Common myeloid progenitor, CD34-positive (primary cell): ENCODE measurements at regions not wholly inside any gene's neighbourhood (a gene's known extent, or its start where the extent isn't known, plus 50 kb on each side); places are given as distances from the start of the nearest gene placed in this dataset.

Experiments
- CTCF ChIA-PET: fragments of 350-600 bp; sonication (Branson Sonifier 250); formaldehyde crosslinking; loops from one replicate; lab custom pipeline; 2021; ENCODE audit warnings: antibody characterized with exemption; lab: Charles Lee
- POLR2A ChIA-PET: fragments of 350-600 bp; sonication (Branson Sonifier 250); formaldehyde crosslinking; loops from one replicate; lab custom pipeline; 2021; ENCODE audit warnings: antibody characterized with exemption; lab: Charles Lee
- DNase-seq, 3 donors: peaks; one replicate each; pipeline versions ENCODE4 v3.0.0 to v3.0.0-alpha.2; 2013
- H3K27ac ChIP-seq, 2 experiments: 1 replicate in 1 of 2; 2 replicates in 1 of 2; pipeline ENCODE4 v1.7.0; 2013; ENCODE audit warnings: inconsistent platforms in 2 of 2, low read length in 2 of 2, mild to moderate bottlenecking in 2 of 2, low read depth in 1 of 2, moderate library complexity in 1 of 2; ENCODE audit not compliant: severe bottlenecking in 2 of 2, insufficient read depth in 1 of 2, poor library complexity in 1 of 2
- H3K27me3 ChIP-seq, 5 experiments: replicated peaks in 2 of 5; 1 replicate in 3 of 5; 2 replicates in 2 of 5; pipeline versions ENCODE4 v1.6.1 to v1.7.0; 2013; ENCODE audit warnings: low read length in 4 of 5, mild to moderate bottlenecking in 2 of 5, moderate library complexity in 2 of 5, inconsistent platforms in 1 of 5; ENCODE audit not compliant: insufficient read depth in 5 of 5, control insufficient read depth in 4 of 5
- H3K36me3 ChIP-seq, 4 experiments: 1 replicate in 2 of 4; 2 replicates in 2 of 4; pipeline versions ENCODE4 v1.6.1 to v1.7.0; 2013; ENCODE audit warnings: low read length in 3 of 4, control low read depth in 1 of 4, mild to moderate bottlenecking in 1 of 4; ENCODE audit not compliant: control insufficient read depth in 4 of 4, insufficient read depth in 4 of 4
- H3K4me1 ChIP-seq, 4 experiments: 1 replicate in 3 of 4; 2 replicates in 1 of 4; pipeline versions ENCODE4 v1.6.1 to v1.7.1; 2013; ENCODE audit warnings: low read length in 3 of 4, mild to moderate bottlenecking in 3 of 4, control low read depth in 1 of 4, inconsistent platforms in 1 of 4, moderate library complexity in 1 of 4; ENCODE audit not compliant: control insufficient read depth in 4 of 4, insufficient read depth in 4 of 4; ENCODE audit errors: control extremely low read depth in 1 of 4
- H3K4me3 ChIP-seq, 7 experiments: 1 replicate in 4 of 7; 2 replicates in 3 of 7; pipeline versions ENCODE4 v1.5.1 to v1.7.0; 2013; ENCODE audit warnings: mild to moderate bottlenecking in 7 of 7, low read length in 6 of 7, moderate library complexity in 6 of 7, inconsistent platforms in 2 of 7, low read depth in 2 of 7, control low read depth in 1 of 7; ENCODE audit not compliant: insufficient read depth in 4 of 7, control insufficient read depth in 1 of 7; ENCODE audit errors: extremely low read depth in 1 of 7
- H3K9me3 ChIP-seq, 5 experiments: 1 replicate in 4 of 5; 2 replicates in 1 of 5; pipeline versions ENCODE4 v1.6.1 to v1.7.1; 2013; ENCODE audit warnings: low read length in 4 of 5, mild to moderate bottlenecking in 2 of 5, inconsistent platforms in 1 of 5, low read depth in 1 of 5, moderate library complexity in 1 of 5; ENCODE audit not compliant: control insufficient read depth in 4 of 5, insufficient read depth in 2 of 5; ENCODE audit errors: control extremely low read depth in 1 of 5
- WGBS: methylation state at CpG from one replicate; pipeline ENCODE4 v1.1.5; 2013; ENCODE audit not compliant: insufficient coverage; 5-methylcytosine and 5-hydroxymethylcytosine counted together

- WGBS = 0% methylated on average over 1 of the region's 1 CpG
- POLR2A ChIA-PET = no interaction called here
Measured at GRCh38 chr14:38079886-38080285, 127.8 kb upstream of the SSTR1 start.

GRCh38 chr14:38080696-38081095, 127.0 kb upstream of the SSTR1 start:
- Histone ChIP-seq H3K27me3 (no peaks in the 10 kb centered on the region), H3K4me1 (peaks cover 19 to 28% (median 24%) of the 10 kb centered on the region in 4 experiments), H3K9me3 (no peaks in the 10 kb centered on the region), H3K4me3 (no peak overlapping the region), H3K36me3 (no peaks in the 10 kb centered on the region), H3K27ac (no peak overlapping the region)
- DNase-seq = no peak
- WGBS = 83% methylated on average over 1 of the region's 2 CpGs
- ChIA-PET POLR2A (no interaction called here), CTCF (interaction anchor here (0.7 kb wide), 1 partner anchor 637 kb away, joined by 3 read pairs; no protein-coding TSS in a partner anchor)

More at GRCh38 chr14:38079886-38080285, 127.8 kb upstream of the SSTR1 start:
- H3K4me3 ChIP-seq = no peak overlapping the region
- CTCF ChIA-PET = no interaction called here
- no peaks in the 10 kb centered on the region for H3K36me3 ChIP-seq
- H3K27ac ChIP-seq = no peak overlapping the region
- H3K9me3 ChIP-seq = no peaks in the 10 kb centered on the region
- peaks cover 19 to 29% (median 27%) of the 10 kb centered on the region in 4 experiments for H3K4me1 ChIP-seq
- H3K27me3 ChIP-seq = no peaks in the 10 kb centered on the region
- no peak for DNase-seq

- CTCF ChIA-PET = no interaction called here
- POLR2A ChIA-PET = no interaction called here
- DNase-seq = no peak
- H3K4me1 ChIP-seq = peaks cover 15 to 21% (median 18%) of the 10 kb centered on the region in 4 experiments
- H3K36me3 ChIP-seq = no peaks in the 10 kb centered on the region
- 100% methylated on average over 1 of the region's 1 CpG for WGBS
- H3K27ac ChIP-seq = no peak overlapping the region
- no peaks in the 10 kb centered on the region for H3K9me3 ChIP-seq
- no peak overlapping the region for H3K4me3 ChIP-seq
- no peaks in the 10 kb centered on the region for H3K27me3 ChIP-seq
Measured at GRCh38 chr14:38083039-38083438, 124.7 kb upstream of the SSTR1 start.

GRCh38 chr14:38089123-38089522, 118.6 kb upstream of the SSTR1 start:
- Histone ChIP-seq H3K27me3 (no peaks in the 10 kb centered on the region), H3K9me3 (peaks cover 0 to 14% (median 3%) of the 10 kb centered on the region in 5 experiments), H3K27ac (peak overlapping the region in 1 of 2 experiments; percentile 27), H3K4me3 (peak overlapping the region in 4 of 7 experiments; percentile 28 to 76 (median 59)), H3K4me1 (peaks cover 0 to 15% (median 2%) of the 10 kb centered on the region in 4 experiments), H3K36me3 (no peaks in the 10 kb centered on the region)
- ChIA-PET CTCF (interaction anchor here (1.7 kb wide), 1 partner anchor 21 kb away, joined by 3 read pairs; no protein-coding TSS in a partner anchor), POLR2A (no interaction called here)
- DNase-seq = peak; percentile 19 to 50 (median 28)
- WGBS = no CpG with 5 or more reads among the region's 3 CpGs

- H3K4me1 ChIP-seq = peaks cover 0 to 15% (median 2%) of the 10 kb centered on the region in 4 experiments
- H3K4me3 ChIP-seq = no peak overlapping the region
- no peaks in the 10 kb centered on the region for H3K36me3 ChIP-seq
- 100% methylated on average over 1 of the region's 3 CpGs for WGBS
- peaks cover 0 to 19% (median 3%) of the 10 kb centered on the region in 5 experiments for H3K9me3 ChIP-seq
- POLR2A ChIA-PET = interaction anchor here (0.6 kb wide), 1 partner anchor 1883 kb away, joined by 3 read pairs; no protein-coding TSS in a partner anchor
- H3K27ac ChIP-seq = no peak overlapping the region
- DNase-seq = peak in 1 of 3 donors; percentile 30
- CTCF ChIA-PET = no interaction called here
- no peaks in the 10 kb centered on the region for H3K27me3 ChIP-seq
Measured at GRCh38 chr14:38090506-38090905, 117.2 kb upstream of the SSTR1 start.

GRCh38 chr14:38098074-38098836, 109.4 kb upstream of the SSTR1 start:
- ChIA-PET POLR2A (no interaction called here), CTCF (no interaction called here)
- no peak for DNase-seq
- Histone ChIP-seq H3K27me3 (no peaks in the 10 kb centered on the region), H3K27ac (no peak overlapping the region), H3K4me3 (no peak overlapping the region), H3K36me3 (no peaks in the 10 kb centered on the region), H3K4me1 (no peaks in the 10 kb centered on the region), H3K9me3 (peaks cover 0 to 27% (median 6%) of the 10 kb centered on the region in 5 experiments)
- WGBS = 94% methylated on average over 3 of the region's 4 CpGs

- Histone ChIP-seq H3K36me3 (no peaks in the 10 kb centered on the region), H3K27me3 (no peaks in the 10 kb centered on the region), H3K4me3 (no peak overlapping the region), H3K9me3 (peaks cover 0 to 13% (median 3%) of the 10 kb centered on the region in 5 experiments), H3K4me1 (no peaks in the 10 kb centered on the region), H3K27ac (no peak overlapping the region)
- ChIA-PET POLR2A (no interaction called here), CTCF (no interaction called here)
- DNase-seq = no peak
- no CpG with 5 or more reads among the region's 1 CpG for WGBS
Measured at GRCh38 chr14:38101679-38102078, 106.0 kb upstream of the SSTR1 start.
